Spleen (tissue), 7 donors: ENCODE measurements at regions not wholly inside any gene's neighbourhood (a gene's known extent, or its start where the extent isn't known, plus 50 kb on each side); places are given as distances from the start of the nearest gene placed in this dataset.

Source experiments
- CTCF ChIP-seq, 11 experiments: fragments of 200-600 bp in 7 of 11; fragments of 450-650 bp in 4 of 11; sonication (generic) in 4 of 11; IDR thresholded peaks in 8 of 11; conservative IDR thresholded peaks in 3 of 11; 1 replicate in 7 of 11; 2 replicates in 4 of 11; pipeline versions ENCODE4 v1.4.0 to v1.8.0; 2016 to 2021; ENCODE audit warnings: antibody characterized with exemption in 11 of 11, inconsistent platforms in 4 of 11, mild to moderate bottlenecking in 1 of 11
- POLR2A ChIP-seq, 3 donors: fragments of 450-650 bp; IDR thresholded peaks; one replicate each; pipeline ENCODE4 v1.5.1; 2017; ENCODE audit warnings: antibody characterized with exemption in 3 of 3, mild to moderate bottlenecking in 1 of 3
- POLR2AphosphoS5 ChIP-seq, 3 donors: sonication (generic); formaldehyde crosslinking; IDR thresholded peaks; one replicate each; pipeline ENCODE4 v1.5.1; 2017; ENCODE audit warnings: antibody characterized with exemption in 3 of 3
- donor health status: DM: no; HTN: no; CAD: no; lungs with moderate emphysema.
- donor health status: DM: no; HTN: no; CAD: no.
- donor health status: DM: no; HTN: no; CAD: no.

GRCh38 chr7:52352013-52352981 lies 683.1 kb upstream of the POM121L12 start:
- TF ChIP-seq CTCF (IDR thresholded peaks at IDR 0.05 in 8 of 11, conservative IDR thresholded peaks at IDR 0.05 in 3 of 11) (no peak), POLR2A (IDR thresholded peaks at IDR 0.05) (no peak), POLR2AphosphoS5 (IDR thresholded peaks at IDR 0.05) (no peak)
